Heart right ventricle (tissue), 16 donors: ENCODE measurements at regions not wholly inside any gene's neighbourhood (a gene's known extent, or its start where the extent isn't known, plus 50 kb on each side); places are given as distances from the start of the nearest gene placed in this dataset.
"Not testable (repeated sequence)": the region's sequence is repeated elsewhere in the genome, so short reads cannot be mapped to it uniquely, and the experiment has no call there.

Experiments
- ATAC-seq, 8 donors: fragments of 200-7000 bp; cut with Tn5 transposase; one replicate each; pipeline ENCODE4 v1.9.1; 2020; ENCODE audit warnings: mild to moderate bottlenecking in 8 of 8, moderate library complexity in 8 of 8, moderate number of reproducible peaks in 1 of 8
- DNase-seq, 2 donors: peaks; one replicate each; pipeline ENCODE4 v3.0.0-alpha.2; 2020
- H3K27ac ChIP-seq, 10 donors: fragments of 200-600 bp; sonication (generic) in 2 of 10; one replicate each; pipeline versions ENCODE4 v1.5.0 to v1.8.0; 2020 to 2022; ENCODE audit warnings: mild to moderate bottlenecking in 3 of 10
- H3K27me3 ChIP-seq, 7 donors: fragments of 200-600 bp; one replicate each; pipeline ENCODE4 v1.8.0; 2021 to 2022; ENCODE audit warnings: mild to moderate bottlenecking in 2 of 7
- H3K36me3 ChIP-seq, 9 donors: fragments of 200-600 bp; sonication (generic) in 1 of 9; one replicate each; pipeline versions ENCODE4 v1.5.0 to v1.8.0; 2020 to 2022; ENCODE audit warnings: mild to moderate bottlenecking in 2 of 9
- H3K4me1 ChIP-seq, 9 donors: fragments of 200-600 bp; sonication (generic) in 1 of 9; one replicate each; pipeline versions ENCODE4 v1.5.0 to v1.8.0; 2020 to 2022; ENCODE audit warnings: mild to moderate bottlenecking in 4 of 9
- H3K4me3 ChIP-seq, 10 donors: fragments of 200-600 bp; sonication (generic) in 2 of 10; one replicate each; pipeline versions ENCODE4 v1.5.0 to v1.8.0; 2020 to 2022; ENCODE audit warnings: mild to moderate bottlenecking in 7 of 10, moderate library complexity in 2 of 10
- H3K9me3 ChIP-seq, 11 donors: fragments of 200-600 bp in 10 of 11; sonication (generic) in 2 of 11; one replicate each; pipeline versions ENCODE4 v1.5.0 to v1.8.0; 2013 to 2022; ENCODE audit warnings: mild to moderate bottlenecking in 2 of 11, control low read depth in 1 of 11, moderate library complexity in 1 of 11
- WGBS, 2 donors: extraction: QIAGEN DNeasy Blood & Tissue Kit; methylation state at CpG; one replicate each; pipeline ENCODE4 v1.1.7; 2013; ENCODE audit warnings: inconsistent platforms in 1 of 2; 5-methylcytosine and 5-hydroxymethylcytosine counted together
- intact Hi-C, 10 donors: fragments of 100-400 bp; cut with DNase I; formaldehyde crosslinking; loops; one replicate each; pipeline versions ENCODE4 v1.11.1 to v1.14.2; 2022
- TF ChIP-seq, protein P1 (sequence below), 9 donors: fragments of 200-600 bp; sonication (generic) in 2 of 9; IDR thresholded peaks; one replicate each; pipeline versions ENCODE4 v1.5.0 to v1.8.0; 2021 to 2022; ENCODE audit warnings: antibody characterized with exemption in 9 of 9, mild to moderate bottlenecking in 5 of 9, moderate library complexity in 1 of 9
- donor health status: Arrhythmogenic right ventricular cardiomyopathy.
- donor health status: ischemic (EF 13 %, LVEDD 7.1; RV severe dilation, severe dysfunction).
- donor health status: healthy with polysubstance abuse.
- donor health status: DM: no; HTN: yes; CAD: no.
- donor health status: DM: no; HTN: no; CAD: no.
- donor health status: ischemic (EF 25% LVEDD 6.9; RV normal size, moderate dysfunction).
- donor health status: ischemic (EF 25% LVEDD 5.7; RV mildly dilated, moderate dysfunction).
- donor health status: healthy.
- donor health status: DM: yes; HTN: yes; CAD: no.
- donor health status: Ischemic cardiomyopathy.
- donor health status: ischemic (EF 35%, LVEDD 5.7; RV mildly dilated, moderate dysfunction).
- donor health status: nonischemic (EF 11% LVEDD 7.7; RV severe dilation, severe dysfunction).
- donor health status: DM: yes; HTN: yes; CAD: no.
- donor health status: PGD.
- donor health status: ischemic (EF 29% LVEDD 5.4; RV normal size, mild dysfunction).
- donor health status: nonischemic (EF 23%, LVEDD 6.1; RV moderate dilation, normal function).

DNA sequence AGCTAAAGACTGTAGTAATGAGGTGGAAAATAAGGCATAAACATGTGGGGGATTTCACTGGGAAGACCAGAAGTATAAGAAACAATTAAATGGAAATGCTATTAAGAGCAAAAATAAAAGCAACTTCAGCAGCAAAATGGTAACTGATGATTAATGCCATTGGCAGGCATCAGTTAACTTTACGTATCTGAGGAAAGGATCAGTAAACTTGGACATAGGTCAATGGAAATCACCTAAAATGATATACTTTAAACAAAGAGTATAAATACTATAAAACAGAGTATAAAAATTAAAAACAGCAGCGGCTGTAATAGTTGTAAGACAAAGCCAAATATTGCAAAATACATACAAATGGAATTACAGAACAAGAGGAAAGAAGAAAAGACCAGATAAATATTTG, 992.1 kb downstream of the DNAH5 start:
- intact Hi-C loops = no loop called here
- 44 to 45% methylated on average over 2 of the region's 2 CpGs for WGBS, 2 donors

DNA sequence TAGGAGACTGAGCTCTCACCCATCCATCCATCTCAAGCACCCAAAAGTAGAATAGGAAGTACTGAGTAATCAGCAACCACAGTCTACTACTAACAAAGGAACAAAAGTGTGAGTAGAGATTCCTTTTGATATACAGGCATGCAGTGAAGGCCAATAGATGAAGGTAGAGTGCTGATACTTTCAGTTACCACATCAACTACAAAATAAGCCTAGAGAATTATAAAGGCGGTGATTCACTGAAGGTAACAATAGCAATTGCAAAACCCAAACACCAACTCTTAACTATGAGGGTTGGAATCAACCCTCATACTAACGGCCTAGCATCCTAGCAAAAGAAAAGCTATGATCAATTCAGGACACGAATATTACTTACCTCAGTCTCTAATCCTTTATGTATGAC, 992.6 kb downstream of the DNAH5 start:
- Histone ChIP-seq H3K36me3 (no peaks in the 10 kb centered on the region), H3K4me3 (no peak overlapping the region), H3K27ac (no peak overlapping the region), H3K9me3 (no peaks in the 10 kb centered on the region), H3K4me1 (no peaks in the 10 kb centered on the region), H3K27me3 (no peaks in the 10 kb centered on the region)
- DNase-seq = no peak
- 75 to 80% methylated on average over 3 of the region's 3 CpGs for WGBS, 2 donors
- ATAC-seq = no peak
- TF ChIP-seq, protein P1, sequence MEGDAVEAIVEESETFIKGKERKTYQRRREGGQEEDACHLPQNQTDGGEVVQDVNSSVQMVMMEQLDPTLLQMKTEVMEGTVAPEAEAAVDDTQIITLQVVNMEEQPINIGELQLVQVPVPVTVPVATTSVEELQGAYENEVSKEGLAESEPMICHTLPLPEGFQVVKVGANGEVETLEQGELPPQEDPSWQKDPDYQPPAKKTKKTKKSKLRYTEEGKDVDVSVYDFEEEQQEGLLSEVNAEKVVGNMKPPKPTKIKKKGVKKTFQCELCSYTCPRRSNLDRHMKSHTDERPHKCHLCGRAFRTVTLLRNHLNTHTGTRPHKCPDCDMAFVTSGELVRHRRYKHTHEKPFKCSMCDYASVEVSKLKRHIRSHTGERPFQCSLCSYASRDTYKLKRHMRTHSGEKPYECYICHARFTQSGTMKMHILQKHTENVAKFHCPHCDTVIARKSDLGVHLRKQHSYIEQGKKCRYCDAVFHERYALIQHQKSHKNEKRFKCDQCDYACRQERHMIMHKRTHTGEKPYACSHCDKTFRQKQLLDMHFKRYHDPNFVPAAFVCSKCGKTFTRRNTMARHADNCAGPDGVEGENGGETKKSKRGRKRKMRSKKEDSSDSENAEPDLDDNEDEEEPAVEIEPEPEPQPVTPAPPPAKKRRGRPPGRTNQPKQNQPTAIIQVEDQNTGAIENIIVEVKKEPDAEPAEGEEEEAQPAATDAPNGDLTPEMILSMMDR (IDR thresholded peaks at IDR 0.05) = no peak
- intact Hi-C loops = no loop called here

More for the DNA sequence above, 992.1 kb downstream of the DNAH5 start:
- ATAC-seq (no peak), DNase-seq (no peak)
- H3K36me3 ChIP-seq = no peaks in the 10 kb centered on the region
- no peaks in the 10 kb centered on the region for H3K9me3 ChIP-seq
- TF ChIP-seq, protein P1 (IDR thresholded peaks at IDR 0.05) = no peak
- H3K4me1 ChIP-seq = no peaks in the 10 kb centered on the region
- no peaks in the 10 kb centered on the region for H3K27me3 ChIP-seq
- no peak overlapping the region for H3K4me3 ChIP-seq
- H3K27ac ChIP-seq = no peak overlapping the region

DNA sequence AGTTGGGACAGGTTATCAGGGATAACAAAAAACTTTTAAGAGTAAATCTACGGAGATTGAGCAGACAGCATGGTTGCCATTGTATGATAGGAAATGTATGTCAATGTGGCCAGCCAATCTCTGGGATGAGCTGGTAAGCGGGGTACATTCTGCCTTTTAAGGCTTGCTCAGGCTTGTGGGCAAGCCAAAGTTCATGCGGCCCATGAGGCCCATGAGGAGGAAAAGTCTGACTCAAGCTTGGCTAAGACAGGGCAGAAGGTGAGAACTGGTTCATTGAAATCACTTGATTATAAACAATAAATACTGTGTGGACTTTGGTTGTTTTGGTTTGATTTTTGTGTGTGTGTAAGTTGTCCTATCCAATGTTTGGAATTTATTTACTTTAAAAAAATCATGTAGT, 997.1 kb downstream of the DNAH5 start:
- ATAC-seq = no peak
- WGBS, 2 donors = 83 to 85% methylated on average over 3 of the region's 3 CpGs
- TF ChIP-seq, protein P1 (IDR thresholded peaks at IDR 0.05) = no peak

DNA sequence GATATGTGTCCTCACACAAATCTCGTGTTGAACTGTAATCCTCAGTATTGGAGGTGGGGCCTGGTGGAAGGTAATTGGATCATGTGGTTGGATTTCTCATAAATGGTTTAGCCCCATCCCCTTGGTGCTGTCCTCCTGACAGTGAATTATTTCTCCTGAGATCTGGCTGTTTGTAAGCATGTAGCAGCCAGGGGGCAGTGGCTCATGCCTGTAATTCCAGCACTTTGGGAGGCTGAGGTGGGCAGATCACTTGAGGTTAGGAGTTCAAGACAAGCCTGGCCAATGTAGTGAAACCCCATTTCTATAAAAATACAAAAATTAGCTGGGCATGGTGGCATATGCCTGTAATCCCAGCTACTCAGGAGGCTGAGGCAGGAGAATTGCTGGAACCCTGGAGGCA, 999.0 kb downstream of the DNAH5 start:
- WGBS, 2 donors = 53 to 56% methylated on average over 1 of the region's 1 CpG
- ATAC-seq, intact Hi-C loops, H3K4me3 ChIP-seq, H3K9me3 ChIP-seq, DNase-seq, H3K36me3 ChIP-seq, H3K4me1 ChIP-seq, H3K27me3 ChIP-seq, H3K27ac ChIP-seq: not testable (repeated sequence)

More for the DNA sequence above, 997.1 kb downstream of the DNAH5 start:
- Histone ChIP-seq H3K27me3 (no peaks in the 10 kb centered on the region), H3K36me3 (no peaks in the 10 kb centered on the region), H3K4me1 (no peaks in the 10 kb centered on the region), H3K9me3 (no peaks in the 10 kb centered on the region), H3K27ac (no peak overlapping the region), H3K4me3 (no peak overlapping the region)
- intact Hi-C loops = no loop called here
- no peak for DNase-seq

DNA sequence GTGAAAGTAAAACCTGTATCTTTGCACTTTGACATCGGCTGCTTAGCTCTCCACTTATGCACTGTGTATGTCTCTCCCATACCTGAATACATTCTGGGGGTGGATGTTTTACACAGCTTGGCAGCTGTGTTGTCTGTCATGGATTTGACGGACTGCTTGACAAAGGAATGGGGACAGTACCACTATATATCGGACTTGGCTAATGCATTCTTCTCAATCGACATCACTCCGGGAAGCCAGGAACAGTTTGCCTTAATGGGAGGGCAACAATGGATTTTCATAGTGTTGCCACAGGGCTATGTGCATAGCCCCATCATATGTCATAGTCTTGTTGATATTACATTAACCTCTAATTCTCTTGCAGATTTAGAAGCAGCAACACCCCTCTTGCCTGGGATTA, 1008.3 kb downstream of the DNAH5 start:
- Histone ChIP-seq H3K27me3 (no peaks in the 10 kb centered on the region), H3K36me3 (no peaks in the 10 kb centered on the region), H3K27ac (no peak overlapping the region), H3K4me3 (no peak overlapping the region), H3K4me1 (no peaks in the 10 kb centered on the region), H3K9me3 (peaks cover 0 to 23% (median 0%) of the 10 kb centered on the region in 11 donors)
- ATAC-seq = no peak
- no peak for DNase-seq
- TF ChIP-seq, protein P1 (IDR thresholded peaks at IDR 0.05) = no peak
- intact Hi-C loops = loop anchor here in 1 of 10 donors (5.0 kb wide), 1 partner anchor 1074 kb away; no protein-coding TSS in a partner anchor
- WGBS, 2 donors = 72 to 76% methylated on average over 5 of the region's 5 CpGs
